GM21515 (cell line): ENCODE measurements at regions not wholly inside any gene's neighbourhood (a gene's known extent, or its start where the extent isn't known, plus 50 kb on each side); places are given as distances from the start of the nearest gene placed in this dataset.

Source experiments
- ATAC-seq: cut with Tn5 transposase; IDR thresholded peaks from one replicate; pipeline ENCODE4 v1.9.1; 2021; ENCODE audit not compliant: unreplicated experiment

DNA sequence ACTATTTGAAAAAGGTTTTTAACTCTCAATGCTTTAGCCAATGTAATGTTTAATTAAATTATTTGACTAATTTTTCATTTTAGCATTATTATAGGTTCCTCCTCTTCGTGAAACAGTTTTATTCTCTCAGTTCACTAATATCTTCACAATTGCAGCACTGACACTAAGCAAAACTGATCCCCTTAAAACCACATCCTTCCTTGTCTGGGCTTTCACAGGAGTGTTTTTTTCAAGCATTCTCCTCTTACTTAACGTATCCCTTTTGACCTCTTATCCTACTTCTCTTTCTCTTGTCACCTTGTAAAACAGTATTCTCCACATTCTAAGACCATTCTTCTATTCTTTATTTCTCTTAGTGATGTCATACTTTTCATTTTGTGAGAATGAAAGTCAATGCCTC, 112.8 kb downstream of the DSC3 start:
- ATAC-seq, result no peak

- ATAC-seq, result no peak
These were observed 113.5 kb downstream of the DSC3 start for GRCh38 chr18:30929065-30929464.

- no peak for ATAC-seq
These were observed 114.9 kb downstream of the DSC3 start for GRCh38 chr18:30927517-30928075.

DNA sequence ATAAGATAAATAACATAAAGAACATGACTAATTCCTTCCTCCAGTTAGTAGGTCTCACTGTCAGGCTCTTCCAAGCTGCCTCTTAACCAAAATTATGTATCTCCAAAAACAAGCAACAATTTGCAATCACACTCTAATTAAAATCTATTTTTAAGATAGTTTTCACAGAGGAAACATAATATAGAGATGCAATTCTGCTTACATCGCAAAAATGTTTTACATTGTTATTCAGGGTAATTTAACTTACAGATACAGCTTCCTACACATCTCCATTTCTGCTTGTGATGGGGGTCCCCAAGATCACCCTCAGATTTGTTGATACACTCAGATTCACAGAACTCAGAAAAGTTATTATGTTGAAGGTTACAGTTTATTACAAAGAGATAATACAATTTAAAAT, 115.5 kb downstream of the DSC3 start:
- no peak for ATAC-seq

DNA sequence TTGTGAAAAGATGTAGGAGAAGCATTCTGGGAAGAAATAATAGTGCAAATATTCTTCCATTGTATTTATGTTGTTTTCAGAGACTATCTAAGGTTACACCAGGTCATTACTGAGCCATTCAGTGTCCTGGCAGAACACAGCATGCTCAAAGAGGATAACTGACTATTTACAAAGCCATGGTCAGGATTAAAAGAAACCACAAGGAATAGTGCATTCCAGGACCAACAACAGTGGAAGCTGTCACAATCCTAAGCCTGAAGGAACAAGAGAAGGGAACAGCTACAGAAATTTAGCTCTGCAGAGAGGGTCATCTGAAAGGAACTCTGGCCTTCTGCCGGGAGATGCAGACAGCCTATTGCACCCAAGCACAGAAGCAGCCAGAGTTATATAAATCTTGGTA, 116.7 kb downstream of the DSC3 start:
- no peak for ATAC-seq

- ATAC-seq, result no peak
These were observed 121.8 kb downstream of the DSC3 start for GRCh38 chr18:30920757-30921156.

- no peak for ATAC-seq
These were observed 122.2 kb downstream of the DSC3 start for GRCh38 chr18:30920351-30920750.

- no peak for ATAC-seq
These were observed 124.9 kb downstream of the DSC3 start for GRCh38 chr18:30917651-30918050.

GRCh38 chr18:30915336-30915988, 127.1 kb downstream of the DSC3 start:
- no peak for ATAC-seq

DNA sequence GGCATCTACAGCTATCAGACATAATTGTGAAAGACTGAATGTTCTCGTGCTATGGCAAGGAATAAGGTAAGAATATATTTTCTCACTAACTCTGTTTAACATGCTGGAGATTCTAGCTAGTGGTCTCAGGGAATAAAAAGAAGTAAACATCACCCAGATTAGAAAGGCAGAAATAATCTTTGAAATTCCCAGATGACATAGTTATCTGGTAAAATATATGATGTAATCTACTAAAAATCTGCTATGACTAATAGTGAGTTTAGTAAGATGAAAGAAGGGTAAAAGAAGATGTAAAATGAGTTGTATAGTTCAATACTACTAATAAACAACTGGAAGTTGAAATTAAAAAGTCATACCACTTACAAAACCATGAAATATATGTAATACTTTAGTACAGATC, 134.2 kb downstream of the DSC3 start:
- ATAC-seq, result no peak

DNA sequence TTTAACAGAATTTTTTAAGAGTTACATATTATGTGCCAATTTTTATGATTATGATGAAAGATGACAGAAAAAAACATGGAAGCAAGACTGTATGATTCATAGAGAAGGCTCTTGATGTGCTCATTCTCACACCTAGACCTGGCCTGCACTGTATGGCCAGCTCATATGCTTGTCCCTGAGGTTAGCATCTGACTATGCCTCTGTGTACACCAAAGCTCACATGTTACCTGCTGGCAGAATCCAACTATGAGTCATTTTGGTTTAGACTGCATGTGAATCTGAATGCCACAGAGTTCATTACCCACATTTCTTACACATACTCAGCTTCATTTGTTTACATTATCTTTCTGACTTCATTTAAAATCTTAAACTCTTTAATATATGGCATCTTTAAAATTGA, 139.0 kb downstream of the DSC3 start:
- ATAC-seq, result no peak

DNA sequence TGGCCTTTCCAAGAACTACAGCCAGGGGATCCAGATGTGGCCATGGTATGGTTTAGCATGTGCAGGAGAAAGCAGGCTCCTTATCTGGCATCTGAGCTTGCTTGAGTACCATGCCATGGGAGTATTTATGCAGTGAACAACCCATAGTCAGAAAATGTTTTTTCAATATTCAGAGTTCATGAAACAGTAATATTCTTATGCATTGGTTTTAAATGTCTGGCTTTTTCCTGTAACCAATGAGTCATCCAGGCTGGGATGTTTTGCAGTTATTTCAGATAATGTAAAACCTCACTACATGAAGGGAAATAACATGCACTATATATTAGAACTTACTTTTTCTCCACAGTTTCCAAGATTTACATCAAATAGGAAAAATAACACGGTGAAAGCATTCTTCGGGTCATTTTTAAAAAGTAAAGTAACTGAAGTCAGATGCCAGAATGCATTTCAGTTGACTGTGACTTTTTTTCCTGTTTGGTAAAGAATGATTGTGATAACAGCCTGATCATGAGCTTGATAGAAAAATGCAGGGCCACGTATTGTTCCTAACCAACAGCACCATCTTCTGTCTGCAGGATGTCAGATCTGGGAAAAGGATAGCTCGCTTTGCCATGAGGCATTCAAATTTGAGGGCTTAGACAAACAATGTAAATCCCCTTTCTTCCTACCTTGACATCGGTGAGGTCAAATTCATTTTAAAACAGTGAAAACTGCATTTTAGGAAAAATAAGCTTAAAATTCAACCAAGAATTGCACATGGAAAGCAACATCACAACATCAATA, 152.8 kb downstream of the DSC3 start:
- no peak for ATAC-seq

DNA sequence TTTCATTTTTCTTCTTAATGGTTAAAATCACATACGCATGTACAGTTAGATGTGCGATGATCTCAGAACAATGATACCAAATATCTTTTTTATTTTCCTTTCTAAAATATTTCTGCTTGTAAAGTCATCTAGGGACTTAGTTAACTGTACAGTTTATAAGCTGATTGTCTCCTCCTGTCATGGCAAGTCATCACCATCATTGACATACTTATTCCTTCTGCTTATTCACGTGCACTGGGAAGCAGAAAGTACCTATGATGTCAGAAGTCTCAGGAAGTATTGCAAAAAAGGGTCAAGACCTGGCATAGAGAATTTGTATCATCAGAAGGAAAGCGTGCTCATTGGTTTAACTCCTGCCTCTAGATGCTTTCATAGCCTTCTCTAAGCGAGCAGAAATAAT, 154.2 kb downstream of the DSC3 start:
- ATAC-seq, result no peak

DNA sequence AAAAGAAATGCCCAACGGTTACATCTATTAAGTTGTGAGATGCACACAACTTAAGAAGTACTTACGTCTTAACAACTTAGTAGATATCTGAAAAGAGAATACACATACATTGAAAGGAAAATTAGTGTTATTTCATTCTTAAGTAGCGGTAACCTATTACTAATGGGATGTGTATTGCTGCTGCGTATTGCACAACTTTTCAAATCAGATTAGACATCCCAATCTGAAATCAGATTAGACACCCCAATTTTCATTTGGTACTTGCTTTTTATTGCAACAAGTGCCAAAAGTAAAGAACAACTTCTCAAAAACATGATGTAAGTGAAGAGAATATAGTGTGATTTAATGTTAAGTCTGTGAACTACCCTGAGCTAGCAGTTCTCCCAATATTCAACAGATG, 155.5 kb downstream of the DSC3 start:
- ATAC-seq, result no peak

DNA sequence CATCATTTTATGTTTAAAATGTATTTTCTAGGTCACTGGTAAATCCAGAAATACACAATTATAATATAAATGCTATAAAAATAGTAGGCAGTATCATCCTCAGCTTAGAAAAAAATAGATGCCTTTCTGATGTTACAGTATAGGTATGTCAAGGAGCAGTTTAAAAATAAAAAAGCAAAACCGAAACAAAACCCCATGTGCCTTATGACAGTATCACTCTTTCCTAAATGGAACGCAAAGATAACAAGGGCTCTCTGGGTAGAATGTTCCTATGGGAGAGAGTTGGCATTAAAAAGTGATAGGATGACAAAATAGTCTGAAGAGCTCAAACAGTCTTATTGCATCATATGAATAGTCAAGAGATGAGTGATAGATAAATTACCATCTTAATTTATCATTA, 172.1 kb downstream of the DSC3 start:
- no peak for ATAC-seq

DNA sequence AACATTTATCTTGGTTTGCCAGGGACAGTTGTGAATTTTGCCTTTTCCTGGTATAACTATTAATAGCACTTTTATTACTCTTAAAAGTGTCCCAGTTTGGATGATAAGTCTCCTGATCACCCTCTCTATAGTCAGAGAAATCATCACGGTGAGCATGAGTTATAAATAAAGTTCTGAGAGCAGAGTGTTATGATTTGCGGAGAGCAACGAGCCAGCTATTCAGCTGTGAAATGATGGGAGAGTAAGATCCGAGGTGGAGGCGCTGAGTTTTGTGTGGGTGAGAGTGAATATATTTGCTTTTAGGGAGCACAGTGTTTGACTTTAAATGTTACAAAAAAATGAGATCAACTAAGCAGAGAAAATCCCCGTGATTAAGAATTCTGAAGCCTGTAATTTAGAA, 179.6 kb downstream of the DSC3 start:
- ATAC-seq, result no peak

GRCh38 chr18:30860741-30861140, 181.8 kb downstream of the DSC3 start:
- no peak for ATAC-seq

GRCh38 chr18:30859036-30859435, 183.5 kb downstream of the DSC3 start:
- ATAC-seq, result no peak

GRCh38 chr18:30858560-30858959, 184.0 kb downstream of the DSC3 start:
- ATAC-seq, result no peak

DNA sequence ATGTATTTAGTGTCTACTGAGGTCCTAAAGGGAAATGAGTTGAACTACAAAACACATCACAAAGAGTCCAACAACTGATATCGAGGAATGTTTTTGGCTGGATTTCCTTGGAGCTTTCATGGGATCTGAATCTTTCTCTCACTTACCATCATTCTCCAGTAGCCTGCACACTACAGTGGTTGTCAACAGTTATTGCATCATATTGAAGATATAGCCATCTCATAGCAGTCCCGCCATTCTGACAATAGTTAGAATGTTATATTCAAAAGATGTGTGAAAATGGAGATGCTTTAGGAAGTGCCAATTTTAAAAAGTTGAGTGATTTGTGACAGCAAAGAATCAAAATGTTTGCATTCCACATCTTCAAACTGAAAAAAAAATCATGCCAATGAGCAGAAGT, 186.8 kb downstream of the DSC3 start:
- no peak for ATAC-seq

DNA sequence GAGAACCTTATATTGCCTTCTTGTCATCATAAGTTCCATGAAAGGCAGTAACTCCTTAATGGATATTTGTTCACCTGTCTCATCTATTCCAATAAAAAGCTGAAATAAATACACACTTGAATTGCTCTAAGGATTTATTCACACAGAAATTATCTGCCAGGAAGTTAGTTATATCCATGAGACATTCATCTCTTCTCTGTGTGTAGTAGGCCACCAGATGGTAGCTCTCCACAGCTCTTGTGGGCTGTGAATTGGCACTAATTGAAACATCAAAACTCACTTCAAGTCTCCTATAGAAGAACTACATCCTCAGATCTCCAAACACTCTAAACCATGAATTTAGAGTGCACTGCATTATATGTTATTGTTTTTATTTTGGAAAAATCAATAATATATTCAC, 189.6 kb downstream of the DSC3 start:
- no peak for ATAC-seq

DNA sequence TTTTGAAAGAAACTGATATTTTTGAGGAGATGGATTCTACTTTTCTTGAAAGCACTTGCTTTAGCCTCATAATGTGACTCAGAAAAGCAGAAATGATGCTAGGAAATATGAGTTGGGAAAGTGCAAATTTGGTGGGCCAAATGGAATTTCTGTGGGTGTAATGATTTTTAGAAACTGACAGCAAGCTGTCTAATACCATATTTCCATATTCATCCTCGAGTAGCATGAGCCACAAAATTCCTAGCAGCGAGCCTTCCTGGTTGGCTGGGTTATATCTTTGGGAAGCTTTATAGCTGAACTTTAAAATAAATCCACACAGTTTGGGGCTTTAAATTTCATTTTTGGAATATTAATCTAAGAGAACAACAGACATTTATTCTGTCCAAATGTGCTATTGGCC, 190.0 kb downstream of the DSC3 start:
- ATAC-seq, result no peak
